HG03095 (cell line): ENCODE measurements at regions not wholly inside any gene's neighbourhood (a gene's known extent, or its start where the extent isn't known, plus 50 kb on each side); places are given as distances from the start of the nearest gene placed in this dataset.
"Not testable (repeated sequence)": the region's sequence is repeated elsewhere in the genome, so short reads cannot be mapped to it uniquely, and the experiment has no call there.

ENCODE experiments used
- ATAC-seq: cut with Tn5 transposase; IDR thresholded peaks from one replicate; pipeline ENCODE4 v1.9.1; 2021; ENCODE audit warnings: moderate library complexity; ENCODE audit not compliant: unreplicated experiment

- ATAC-seq, result no peak
These were observed 475.5 kb downstream of the AACS start for GRCh38 chr12:125540580-125541204.

DNA sequence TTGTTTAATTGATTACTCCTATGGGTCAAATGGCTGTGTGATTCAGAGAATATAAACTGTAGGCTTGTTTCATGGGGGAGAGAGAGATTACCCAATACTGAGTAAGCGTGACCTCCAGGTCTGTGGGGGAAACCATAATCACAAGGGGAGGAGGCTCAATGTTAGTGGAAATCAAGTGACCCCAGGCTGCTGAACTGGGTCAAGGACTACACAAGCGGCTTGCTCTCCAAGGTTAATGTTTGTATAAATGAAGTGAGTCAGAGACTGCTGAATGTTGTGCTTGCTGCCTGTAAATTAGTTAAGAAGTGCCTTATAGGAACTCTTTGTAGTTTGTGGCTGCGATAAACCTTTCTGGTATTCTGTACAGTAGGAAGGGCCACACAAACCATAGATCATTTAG lies 479.7 kb downstream of the AACS start:
- no peak for ATAC-seq

DNA sequence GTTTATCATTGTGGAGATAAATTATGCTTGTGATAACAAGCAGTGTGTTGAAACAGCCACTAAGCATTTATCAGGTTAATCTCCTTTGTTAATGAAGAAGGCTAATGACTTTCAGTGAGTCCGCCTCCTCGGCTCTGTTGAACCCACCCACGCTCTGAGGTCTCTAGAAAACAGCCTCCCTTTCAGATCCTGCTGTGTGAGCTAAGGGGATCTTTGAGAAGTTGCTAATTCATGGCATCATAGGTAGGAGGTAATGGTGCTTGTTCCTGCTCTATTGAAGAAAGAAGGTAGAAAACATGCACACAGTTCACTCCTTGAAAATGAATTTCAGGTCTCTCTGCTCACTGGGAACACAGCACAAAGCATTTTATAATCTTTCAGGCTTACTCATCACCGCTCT lies 483.9 kb downstream of the AACS start:
- no peak for ATAC-seq

DNA sequence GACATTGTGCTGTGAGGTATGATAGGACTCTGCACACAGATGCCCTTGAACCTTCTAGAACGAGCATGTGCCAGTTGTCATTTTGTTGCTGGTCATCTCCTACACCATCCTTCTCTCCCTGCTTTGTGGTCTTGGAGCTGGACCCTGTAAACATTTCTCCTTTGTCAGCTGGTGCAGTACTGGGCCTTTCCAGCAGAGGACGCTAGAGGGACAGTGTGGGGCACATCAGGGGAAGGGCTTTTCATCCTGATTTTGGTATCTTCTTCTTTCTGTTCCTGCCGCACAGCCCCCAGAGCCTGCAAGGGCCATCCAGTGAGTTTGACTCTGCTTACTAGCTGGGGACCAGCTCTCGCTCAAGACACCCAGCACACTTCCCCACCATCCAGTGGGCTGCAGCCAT lies 484.6 kb downstream of the AACS start:
- no peak for ATAC-seq

DNA sequence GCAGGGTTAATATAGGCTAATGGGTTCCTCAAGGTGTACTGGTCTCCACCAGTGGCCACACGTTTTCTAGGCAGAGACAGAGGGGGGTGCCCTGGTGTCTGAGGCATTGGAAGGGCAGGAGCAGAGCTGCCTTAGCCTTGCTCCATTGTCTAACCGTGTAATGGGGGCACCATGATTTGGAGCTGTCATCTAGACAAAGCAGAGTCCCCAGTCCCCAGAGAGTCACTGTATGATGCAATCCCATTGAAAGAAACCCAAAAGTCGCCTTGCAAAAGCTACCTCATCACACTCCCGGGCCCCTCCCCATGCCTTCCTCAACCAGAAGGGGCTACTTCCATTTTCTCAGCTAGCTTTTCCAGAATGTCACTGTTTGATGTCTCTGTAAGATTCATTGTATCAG lies 487.1 kb downstream of the AACS start:
- no peak for ATAC-seq

DNA sequence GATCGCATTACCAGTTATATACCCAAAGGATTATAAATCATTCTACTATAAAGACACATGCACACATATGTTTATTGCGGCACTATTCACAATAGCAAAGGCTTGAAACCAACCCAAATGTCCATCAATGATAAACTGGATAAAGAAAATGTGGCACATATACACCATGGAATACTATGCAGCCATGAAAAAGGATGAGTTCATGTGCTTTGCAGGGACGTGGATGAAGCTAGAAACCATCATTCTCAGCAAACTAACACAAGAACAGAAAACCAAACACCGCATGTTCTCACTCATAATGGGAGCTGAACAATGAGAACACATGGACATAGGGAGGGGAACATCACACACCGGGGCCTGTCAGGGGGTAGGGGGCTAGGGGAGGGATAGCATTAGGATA lies 495.8 kb downstream of the AACS start:
- ATAC-seq, result not testable (repeated sequence)

- ATAC-seq, result no peak
These were observed 499.5 kb downstream of the AACS start for GRCh38 chr12:125564753-125565152.

- ATAC-seq, result no peak
These were observed 502.3 kb downstream of the AACS start for GRCh38 chr12:125567581-125567980.

DNA sequence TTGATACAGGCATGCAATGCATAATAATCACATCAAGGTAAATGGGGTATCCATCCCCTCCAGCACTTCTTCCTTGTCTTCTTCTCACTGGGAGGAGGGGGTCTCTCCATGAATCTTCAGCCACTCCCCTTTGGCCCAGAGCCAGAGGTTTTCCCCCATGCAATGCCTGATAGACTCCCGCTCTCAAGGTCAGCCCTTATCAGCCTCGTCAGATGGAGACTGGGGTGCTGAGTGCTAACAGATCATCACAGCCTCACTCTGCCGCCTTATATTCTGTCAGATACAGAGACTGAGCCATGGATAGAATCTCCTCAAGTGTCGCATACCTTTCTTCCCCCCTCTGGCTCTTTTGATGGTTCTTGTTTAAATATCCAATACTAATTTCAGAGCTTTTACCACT lies 503.1 kb downstream of the AACS start:
- no peak for ATAC-seq

DNA sequence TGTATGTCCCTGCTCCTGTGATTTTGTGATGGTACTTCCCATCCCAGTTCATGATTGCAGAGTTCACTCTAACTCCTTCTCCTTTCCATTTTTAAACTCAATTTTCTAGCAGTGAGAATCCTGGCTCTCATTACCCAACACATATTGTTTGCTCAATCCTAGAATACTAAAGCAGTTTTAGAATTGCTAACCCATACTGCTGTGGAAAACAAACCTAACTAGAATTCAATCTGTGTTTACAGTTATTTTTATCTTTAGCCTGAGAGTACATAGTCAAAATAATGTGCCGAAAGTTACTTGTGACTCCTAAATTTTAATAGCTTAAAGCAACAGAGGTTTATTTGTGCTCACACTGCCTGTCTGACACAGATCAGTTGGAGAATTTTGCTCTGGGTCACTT lies 508.0 kb downstream of the AACS start:
- no peak for ATAC-seq

GRCh38 chr12:125577334-125577733 lies 512.1 kb downstream of the AACS start:
- no peak for ATAC-seq

DNA sequence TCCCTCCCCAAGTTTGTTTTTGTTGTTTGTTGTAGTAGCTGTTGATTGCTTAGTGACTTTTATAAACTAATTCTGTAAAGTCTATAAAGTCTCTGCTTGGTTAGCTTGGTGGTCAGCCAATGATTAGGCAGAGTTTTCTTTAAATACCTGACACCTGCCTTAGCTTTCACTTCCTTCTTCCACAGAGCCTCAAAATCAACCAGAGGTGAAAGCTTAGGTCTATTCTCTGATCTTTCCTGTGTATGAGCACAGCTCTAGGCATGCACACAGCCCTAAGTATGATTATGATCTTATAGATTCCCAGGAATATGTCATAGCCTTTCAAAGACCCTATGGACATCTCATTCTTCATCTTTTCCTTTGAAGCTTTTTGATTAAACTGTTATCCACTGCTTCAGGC lies 514.7 kb downstream of the AACS start:
- no peak for ATAC-seq

DNA sequence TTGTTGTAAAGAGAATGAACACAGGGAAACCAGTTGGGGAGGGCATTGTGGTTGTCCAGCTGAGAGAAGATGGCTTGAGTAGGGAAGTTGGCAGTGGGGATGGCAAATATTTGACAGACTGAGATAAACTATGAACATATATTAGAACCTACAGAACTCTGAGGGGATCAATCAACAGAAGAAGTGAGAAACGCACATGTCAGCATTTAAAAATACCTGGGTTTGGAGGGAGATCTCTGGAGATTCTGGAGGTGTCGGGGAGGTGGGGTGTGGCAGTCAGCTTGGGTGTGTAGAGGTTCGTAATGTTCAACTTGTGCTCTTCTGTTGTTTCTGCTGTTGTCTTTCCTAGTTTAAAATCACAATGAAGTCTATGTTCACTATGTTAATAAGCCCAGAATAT lies 517.8 kb downstream of the AACS start:
- ATAC-seq, result no peak

GRCh38 chr12:125586441-125586840 lies 521.2 kb downstream of the AACS start:
- no peak for ATAC-seq

GRCh38 chr12:125593269-125593668 lies 528.0 kb downstream of the AACS start:
- ATAC-seq, result no peak

GRCh38 chr12:125604976-125605375 lies 539.7 kb downstream of the AACS start:
- ATAC-seq, result no peak

GRCh38 chr12:125606312-125606711 lies 541.1 kb downstream of the AACS start:
- ATAC-seq, result no peak

- ATAC-seq, result no peak
These were observed 545.1 kb downstream of the AACS start for GRCh38 chr12:125610292-125610691.

- ATAC-seq, result no peak
These were observed 545.7 kb downstream of the AACS start for GRCh38 chr12:125610971-125611370.

GRCh38 chr12:125614058-125614457 lies 548.8 kb downstream of the AACS start:
- no peak for ATAC-seq

- no peak for ATAC-seq
These were observed 554.5 kb downstream of the AACS start for GRCh38 chr12:125619723-125620122.

DNA sequence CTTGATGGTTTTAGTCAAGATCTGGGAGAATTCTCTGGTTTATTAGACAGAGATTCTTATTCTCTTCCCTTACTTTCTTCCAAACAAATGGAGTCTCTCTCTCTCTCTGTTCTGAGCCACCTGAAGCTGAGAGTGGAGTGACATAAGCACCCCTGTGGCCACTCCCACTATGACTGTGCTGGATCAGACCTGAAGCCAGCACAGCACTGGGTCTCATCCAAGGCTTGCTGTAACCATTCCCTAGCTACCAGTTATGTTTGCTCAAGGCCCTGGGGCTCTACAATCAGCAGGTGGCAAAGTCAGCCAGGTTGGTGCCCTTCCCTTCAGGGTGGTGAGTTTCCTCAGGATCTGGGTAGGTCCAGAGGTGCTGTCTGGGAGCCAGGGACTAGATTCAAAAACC lies 568.5 kb downstream of the AACS start:
- ATAC-seq, result no peak

DNA sequence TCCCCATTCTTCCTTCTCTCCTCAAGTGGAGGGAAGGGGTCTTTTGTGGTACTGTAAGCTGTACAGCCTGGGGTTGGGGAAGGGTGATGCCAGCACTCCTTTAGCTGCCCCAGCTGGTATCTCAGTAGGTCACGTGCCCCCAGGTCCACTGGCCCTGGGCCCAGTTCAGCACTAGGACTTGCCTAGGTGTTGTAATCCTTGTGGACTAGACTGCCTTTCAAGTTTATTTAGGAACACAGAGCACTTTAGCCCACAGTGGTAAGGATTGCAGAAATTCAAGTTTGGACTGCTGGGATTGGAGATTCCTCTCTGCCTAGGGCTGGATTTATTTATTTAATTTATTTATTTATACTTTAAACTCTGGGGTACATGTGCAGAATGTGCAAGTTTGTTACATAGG lies 569.6 kb downstream of the AACS start:
- no peak for ATAC-seq

GRCh38 chr12:125639826-125640225 lies 574.6 kb downstream of the AACS start:
- no peak for ATAC-seq
